Left cardiac atrium (tissue), 4 donors: ENCODE measurements at regions not wholly inside any gene's neighbourhood (a gene's known extent, or its start where the extent isn't known, plus 50 kb on each side); places are given as distances from the start of the nearest gene placed in this dataset.

Source experiments
- ATAC-seq, 2 donors: fragments of 200-7000 bp; cut with Tn5 transposase; one replicate each; pipeline ENCODE4 v1.9.1; 2020; ENCODE audit warnings: mild to moderate bottlenecking in 2 of 2, moderate library complexity in 2 of 2
- DNase-seq: peaks from one replicate; pipeline ENCODE4 v3.0.0-alpha.2; 2020
- intact Hi-C, 2 donors: fragments of 100-400 bp; cut with DNase I; formaldehyde crosslinking; loops; one replicate each; pipeline versions ENCODE4 v1.14.1 to v1.15.1; 2022 to 2023
- donor health status: DM: no; HTN: yes; CAD: no.
- donor health status: DM: no; HTN: yes; CAD: no; lungs with severe emphysema.
- donor health status: DM: yes; HTN: yes; CAD: no.
- donor health status: Dilated cardiomyopathy.

- ATAC-seq = no peak
- intact Hi-C loops = no loop called here
- no peak for DNase-seq
These were observed 303.3 kb upstream of the IGFBP3 start for GRCh38 chr7:46224363-46224762.

DNA sequence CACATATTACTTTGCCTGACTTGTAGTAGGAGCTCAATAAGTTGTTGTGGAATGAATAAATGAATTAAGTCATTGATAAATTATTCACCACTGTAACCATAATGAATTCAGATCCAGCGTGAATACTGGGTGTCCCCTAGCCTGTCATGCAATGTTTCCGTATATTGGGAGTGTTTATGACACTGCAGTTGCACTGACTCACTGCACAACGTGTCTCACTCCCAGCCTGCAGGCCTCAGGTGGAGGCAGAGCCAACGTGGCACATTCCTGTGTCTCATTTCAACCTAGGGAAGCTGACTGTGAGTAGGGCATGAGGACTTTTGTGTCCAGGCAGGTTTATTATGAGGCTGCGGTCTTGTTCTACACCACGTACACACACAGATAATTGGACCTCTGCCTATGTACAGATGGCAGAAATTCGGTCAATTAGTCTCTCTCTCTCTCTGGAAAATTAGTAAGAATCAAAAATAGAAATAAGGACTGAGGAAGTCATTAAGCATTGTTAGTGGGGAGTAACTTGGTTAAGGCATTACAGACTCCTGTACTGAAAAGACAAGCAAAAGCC, 299.1 kb upstream of the IGFBP3 start:
- ATAC-seq = no peak
- no peak for DNase-seq
- intact Hi-C loops = no loop called here

DNA sequence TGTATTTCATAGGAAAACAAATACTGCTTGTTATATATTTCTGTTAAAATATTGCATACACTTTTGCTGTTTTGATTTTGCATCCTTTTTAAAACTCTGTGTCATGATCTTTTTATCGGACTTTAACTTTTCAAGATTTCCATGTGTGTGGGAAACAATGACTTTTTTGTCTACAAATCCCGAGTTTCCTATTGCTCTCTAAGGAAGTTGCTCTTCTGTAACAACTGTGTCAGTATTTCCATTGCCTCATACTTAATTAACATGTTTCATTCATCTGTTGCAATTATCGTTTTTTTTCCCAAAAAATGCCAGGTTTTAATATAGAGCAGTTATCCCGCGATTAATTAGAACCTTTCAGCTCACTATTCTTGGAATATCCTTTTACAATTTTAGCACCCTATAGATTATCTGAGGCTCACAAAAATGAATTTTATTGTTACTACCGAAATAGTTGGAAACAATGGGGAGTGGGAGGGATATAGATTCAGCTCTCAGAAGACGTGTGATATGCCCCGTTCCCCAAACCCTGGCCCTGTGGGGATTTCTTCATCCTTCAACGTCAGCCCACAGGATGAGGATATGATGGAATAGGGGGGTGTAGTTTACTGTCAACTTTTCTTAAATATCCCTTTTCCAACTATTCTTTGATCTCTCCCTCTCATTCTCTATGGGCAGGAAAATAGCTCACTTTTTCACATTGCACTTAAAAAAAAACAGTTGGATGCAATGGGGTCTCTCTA, 297.6 kb upstream of the IGFBP3 start:
- intact Hi-C loops = no loop called here
- DNase-seq (no peak), ATAC-seq (no peak)

GRCh38 chr7:46215987-46216567, 295.0 kb upstream of the IGFBP3 start:
- DNase-seq (peak; percentile 29), ATAC-seq (peak; percentile 67 to 70)
- intact Hi-C loops = no loop called here

GRCh38 chr7:46214526-46214925, 293.5 kb upstream of the IGFBP3 start:
- intact Hi-C loops = no loop called here
- no peak for ATAC-seq
- no peak for DNase-seq

DNA sequence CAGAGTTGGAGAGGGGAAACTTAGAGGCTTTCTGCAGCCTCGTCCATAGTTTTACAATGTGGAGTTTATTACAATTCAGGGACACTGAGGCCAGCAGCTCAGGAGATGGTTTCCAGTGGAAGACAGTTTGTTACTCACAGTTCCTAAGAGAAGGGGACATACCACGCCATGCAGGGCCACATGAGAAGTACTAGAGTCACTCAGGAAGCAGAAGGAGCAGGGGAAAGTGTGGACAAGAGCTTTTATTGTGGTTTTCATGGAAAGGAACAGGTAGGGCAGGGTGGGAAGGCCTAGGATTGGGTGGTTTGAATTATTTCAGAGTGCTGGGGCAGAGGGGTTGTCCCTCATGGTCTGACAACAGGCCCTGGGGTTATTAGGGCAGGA, 292.1 kb upstream of the IGFBP3 start:
- no peak for ATAC-seq
- no peak for DNase-seq
- intact Hi-C loops = no loop called here

- ATAC-seq (no peak), DNase-seq (no peak)
- intact Hi-C loops = no loop called here
These were observed 291.5 kb upstream of the IGFBP3 start for GRCh38 chr7:46212425-46213153.

DNA sequence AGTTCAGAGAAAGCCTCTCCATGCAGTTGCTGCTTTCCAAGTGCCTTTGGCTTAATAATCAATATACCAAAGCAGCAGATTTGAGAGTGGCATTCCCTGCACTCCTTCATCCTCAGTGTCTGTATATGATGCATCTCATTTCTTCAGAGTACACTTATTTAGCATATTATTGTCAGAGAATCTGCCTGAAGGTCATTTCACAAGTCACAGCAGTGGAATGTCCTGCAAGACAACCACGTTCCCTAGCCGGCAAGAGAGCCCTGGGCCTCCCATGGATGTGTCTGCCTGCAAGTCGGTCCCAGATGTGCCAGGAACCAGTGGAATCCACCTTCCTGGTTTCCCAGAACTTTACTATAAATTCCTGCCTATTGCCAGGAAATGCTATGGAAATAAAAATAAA, 289.4 kb upstream of the IGFBP3 start:
- DNase-seq (no peak), ATAC-seq (no peak)
- intact Hi-C loops = no loop called here

DNA sequence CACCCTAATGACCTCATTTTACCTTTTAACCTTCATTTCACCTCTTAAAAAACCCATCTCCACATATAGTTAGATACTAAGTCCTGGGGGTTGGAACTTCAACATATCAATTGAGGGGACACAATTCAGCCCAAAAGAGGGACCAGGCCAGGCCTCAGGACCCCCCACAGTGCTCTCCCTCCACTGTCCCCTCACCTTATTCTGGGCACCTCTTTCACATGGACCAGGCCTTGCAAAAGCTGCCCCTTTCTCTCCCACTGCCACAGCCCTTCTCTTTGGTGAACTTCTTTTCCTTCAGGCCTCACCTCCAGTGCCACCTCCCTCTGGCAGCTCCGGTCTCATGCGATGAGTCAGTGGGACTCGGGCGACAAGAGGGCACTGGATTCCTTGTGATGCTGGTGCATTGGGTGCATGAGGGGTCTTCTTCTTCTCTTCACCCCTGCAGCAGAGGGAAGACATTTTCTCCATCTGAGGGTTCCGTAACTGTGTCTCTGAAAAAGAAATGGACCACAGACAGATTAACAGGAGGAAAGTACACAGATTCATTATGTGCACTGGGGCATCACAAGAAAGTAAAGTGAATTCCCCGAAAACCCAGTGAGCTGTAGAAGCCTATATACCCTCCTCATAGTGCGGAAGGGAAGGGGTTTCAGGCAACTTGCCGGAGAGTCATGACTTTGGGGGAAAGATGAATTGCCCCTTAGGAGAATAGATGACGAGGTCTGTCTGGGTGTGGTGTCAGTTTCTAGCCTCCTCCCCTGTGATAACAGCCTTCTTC, 288.7 kb upstream of the IGFBP3 start:
- ATAC-seq = no peak
- no peak for DNase-seq
- intact Hi-C loops = no loop called here

GRCh38 chr7:46208635-46209525, 287.8 kb upstream of the IGFBP3 start:
- ATAC-seq = peak in 1 of 2 donors; percentile 47
- DNase-seq = no peak
- intact Hi-C loops = no loop called here

GRCh38 chr7:46207931-46208634, 287.0 kb upstream of the IGFBP3 start:
- DNase-seq (no peak), ATAC-seq (no peak)
- intact Hi-C loops = no loop called here

GRCh38 chr7:46206476-46207060, 285.5 kb upstream of the IGFBP3 start:
- intact Hi-C loops = no loop called here
- ATAC-seq (no peak), DNase-seq (no peak)

DNA sequence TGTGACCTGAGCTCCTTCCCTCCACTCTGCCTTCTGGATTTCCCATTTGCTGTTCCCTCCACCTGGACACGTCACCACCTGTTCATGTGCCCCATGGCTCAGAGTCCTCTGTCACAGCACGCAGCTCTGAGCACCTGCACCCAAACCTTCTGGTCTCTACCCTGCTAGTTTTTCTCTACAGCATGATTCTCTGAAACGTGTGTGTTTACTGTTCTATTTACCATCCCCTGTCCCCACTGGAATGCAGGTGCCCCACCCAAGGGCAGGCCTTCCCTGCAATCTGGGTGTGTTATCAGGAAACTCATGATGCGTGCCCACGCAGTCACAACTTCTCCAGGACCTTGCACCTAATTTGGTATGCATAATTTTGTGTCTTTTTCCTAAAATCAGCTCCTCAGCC, 284.4 kb upstream of the IGFBP3 start:
- DNase-seq (no peak), ATAC-seq (no peak)
- intact Hi-C loops = no loop called here

- intact Hi-C loops = no loop called here
- no peak for DNase-seq
- ATAC-seq = no peak
These were observed 282.9 kb upstream of the IGFBP3 start for GRCh38 chr7:46203926-46204325.

DNA sequence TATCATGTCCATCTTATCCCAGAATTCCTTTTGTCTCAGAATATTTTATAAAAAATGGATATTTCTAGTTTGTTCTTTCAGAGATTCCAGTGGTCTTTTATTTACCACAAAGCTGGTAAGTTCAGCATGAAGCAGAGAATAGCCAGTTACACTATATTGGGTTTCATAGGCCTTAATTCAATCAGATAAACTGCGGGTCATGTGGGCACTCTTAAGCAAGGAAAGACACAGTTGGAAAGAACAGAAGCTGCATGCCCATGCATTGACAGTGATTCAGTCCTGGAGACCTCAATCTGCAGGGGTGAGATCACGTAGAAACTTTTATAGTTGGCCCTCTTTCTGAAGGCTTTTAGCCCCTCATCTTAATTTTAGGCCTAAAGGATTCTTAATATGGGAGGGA, 281.3 kb upstream of the IGFBP3 start:
- DNase-seq (no peak), ATAC-seq (no peak)
- intact Hi-C loops = no loop called here

- ATAC-seq (no peak), DNase-seq (no peak)
- intact Hi-C loops = no loop called here
These were observed 280.9 kb upstream of the IGFBP3 start for GRCh38 chr7:46201961-46202360.

DNA sequence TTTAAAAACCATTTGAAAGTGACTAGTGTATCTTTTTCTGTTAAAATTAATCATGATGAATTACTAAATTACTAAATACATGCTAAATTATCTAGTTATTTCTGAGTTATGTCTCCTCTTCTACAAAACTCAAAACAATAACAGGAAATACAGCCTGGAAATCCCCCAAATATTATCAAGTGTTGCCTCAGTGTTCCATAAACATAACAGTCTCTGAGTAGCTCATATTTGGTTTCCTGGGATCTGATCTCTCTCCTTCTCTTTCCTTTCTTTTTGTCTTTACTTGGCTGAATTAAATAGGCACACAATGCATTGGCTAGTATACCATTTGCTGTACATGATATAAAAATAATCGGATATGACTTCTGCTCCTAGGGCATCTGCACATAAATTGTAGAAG, 277.6 kb upstream of the IGFBP3 start:
- DNase-seq = no peak
- intact Hi-C loops = no loop called here
- ATAC-seq = no peak
